Muscle layer of duodenum (tissue), 2 donors: ENCODE measurements at regions not wholly inside any gene's neighbourhood (a gene's known extent, or its start where the extent isn't known, plus 50 kb on each side); places are given as distances from the start of the nearest gene placed in this dataset.
"Not testable (repeated sequence)": the region's sequence is repeated elsewhere in the genome, so short reads cannot be mapped to it uniquely, and the experiment has no call there.

ENCODE experiments used
- H3K27ac ChIP-seq: one replicate; pipeline ENCODE4 v1.7.0; 2013; ENCODE audit warnings: mild to moderate bottlenecking, low read length
- H3K27me3 ChIP-seq: one replicate; pipeline ENCODE4 v1.7.0; 2013; ENCODE audit warnings: low read depth, mild to moderate bottlenecking, control low read depth, low read length
- H3K36me3 ChIP-seq, 2 donors: one replicate each; pipeline ENCODE4 v1.7.0; 2013; ENCODE audit warnings: low read length in 2 of 2, control low read depth in 1 of 2, mild to moderate bottlenecking in 1 of 2; ENCODE audit not compliant: insufficient read depth in 2 of 2, control insufficient read depth in 1 of 2
- H3K4me1 ChIP-seq, 2 donors: one replicate each; pipeline ENCODE4 v1.7.0; 2013; ENCODE audit warnings: low read length in 2 of 2, mild to moderate bottlenecking in 2 of 2, control low read depth in 1 of 2, moderate library complexity in 1 of 2; ENCODE audit not compliant: insufficient read depth in 2 of 2, control insufficient read depth in 1 of 2
- H3K4me3 ChIP-seq, 2 donors: one replicate each; pipeline ENCODE4 v1.7.0; 2013; ENCODE audit warnings: low read length in 2 of 2, low read depth in 1 of 2, mild to moderate bottlenecking in 1 of 2
- H3K9me3 ChIP-seq, 2 donors: one replicate each; pipeline ENCODE4 v1.7.0; 2013; ENCODE audit warnings: low read length in 2 of 2, control low read depth in 1 of 2, mild to moderate bottlenecking in 1 of 2; ENCODE audit not compliant: control insufficient read depth in 1 of 2
- donor health status: healthy.

GRCh38 chr12:116442304-116442703 is 116.9 kb upstream of the MAP1LC3B2 start:
- H3K36me3 ChIP-seq, result no peaks in the 10 kb centered on the region
- no peak overlapping the region for H3K27ac ChIP-seq
- H3K27me3 ChIP-seq, result no peaks in the 10 kb centered on the region
- no peak overlapping the region for H3K4me3 ChIP-seq
- H3K9me3 ChIP-seq, result no peaks in the 10 kb centered on the region
- H3K4me1 ChIP-seq, result no peaks in the 10 kb centered on the region

- Histone ChIP-seq H3K9me3 (no peaks in the 10 kb centered on the region), H3K4me3 (no peak overlapping the region), H3K27me3 (no peaks in the 10 kb centered on the region), H3K4me1 (no peaks in the 10 kb centered on the region), H3K27ac (no peak overlapping the region), H3K36me3 (no peaks in the 10 kb centered on the region)
These were observed 116.2 kb upstream of the MAP1LC3B2 start for GRCh38 chr12:116442946-116443345.

- Histone ChIP-seq H3K27ac (no peak overlapping the region), H3K4me3 (no peak overlapping the region), H3K27me3 (no peaks in the 10 kb centered on the region), H3K4me1 (no peaks in the 10 kb centered on the region), H3K9me3 (no peaks in the 10 kb centered on the region), H3K36me3 (no peaks in the 10 kb centered on the region)
These were observed 115.2 kb upstream of the MAP1LC3B2 start for GRCh38 chr12:116443821-116444589.

GRCh38 chr12:116444590-116444943 is 114.6 kb upstream of the MAP1LC3B2 start:
- no peak overlapping the region for H3K27ac ChIP-seq
- no peaks in the 10 kb centered on the region for H3K4me1 ChIP-seq
- H3K36me3 ChIP-seq, result no peaks in the 10 kb centered on the region
- H3K4me3 ChIP-seq, result no peak overlapping the region
- H3K27me3 ChIP-seq, result no peaks in the 10 kb centered on the region
- H3K9me3 ChIP-seq, result no peaks in the 10 kb centered on the region

- no peaks in the 10 kb centered on the region for H3K27me3 ChIP-seq
- no peaks in the 10 kb centered on the region for H3K4me1 ChIP-seq
- no peaks in the 10 kb centered on the region for H3K36me3 ChIP-seq
- no peak overlapping the region for H3K27ac ChIP-seq
- H3K4me3 ChIP-seq, result no peak overlapping the region
- H3K9me3 ChIP-seq, result no peaks in the 10 kb centered on the region
These were observed 110.9 kb upstream of the MAP1LC3B2 start for GRCh38 chr12:116448165-116448739.

GRCh38 chr12:116450406-116450910 is 108.7 kb upstream of the MAP1LC3B2 start:
- no peak overlapping the region for H3K4me3 ChIP-seq
- H3K27ac ChIP-seq, result no peak overlapping the region
- H3K36me3 ChIP-seq, result peaks cover 0 to 4% of the 10 kb centered on the region in 2 donors
- H3K4me1 ChIP-seq, result peaks cover 5 to 8% of the 10 kb centered on the region in 2 donors
- no peaks in the 10 kb centered on the region for H3K27me3 ChIP-seq
- H3K9me3 ChIP-seq, result no peaks in the 10 kb centered on the region

- H3K4me1 ChIP-seq, H3K36me3 ChIP-seq, H3K9me3 ChIP-seq, H3K27ac ChIP-seq, H3K4me3 ChIP-seq, H3K27me3 ChIP-seq: not testable (repeated sequence)
These were observed 106.2 kb upstream of the MAP1LC3B2 start for GRCh38 chr12:116452975-116453374.

GRCh38 chr12:116453631-116454030 is 105.5 kb upstream of the MAP1LC3B2 start:
- H3K9me3 ChIP-seq, result no peaks in the 10 kb centered on the region
- no peak overlapping the region for H3K4me3 ChIP-seq
- no peaks in the 10 kb centered on the region for H3K27me3 ChIP-seq
- peaks cover 5 to 8% of the 10 kb centered on the region in 2 donors for H3K4me1 ChIP-seq
- H3K36me3 ChIP-seq, result peaks cover 0 to 4% of the 10 kb centered on the region in 2 donors
- no peak overlapping the region for H3K27ac ChIP-seq

- H3K4me1 ChIP-seq, result peaks cover 5 to 8% of the 10 kb centered on the region in 2 donors
- H3K4me3 ChIP-seq, result no peak overlapping the region
- H3K9me3 ChIP-seq, result no peaks in the 10 kb centered on the region
- H3K27ac ChIP-seq, result no peak overlapping the region
- H3K36me3 ChIP-seq, result peaks cover 0 to 4% of the 10 kb centered on the region in 2 donors
- H3K27me3 ChIP-seq, result no peaks in the 10 kb centered on the region
These were observed 105.1 kb upstream of the MAP1LC3B2 start for GRCh38 chr12:116454076-116454475.

GRCh38 chr12:116454950-116455447 is 104.2 kb upstream of the MAP1LC3B2 start:
- Histone ChIP-seq H3K4me3 (peak overlapping the region in 1 of 2 donors; percentile 19), H3K27me3 (no peaks in the 10 kb centered on the region), H3K27ac (peak overlapping the region; percentile 59), H3K36me3 (peaks cover 0 to 4% of the 10 kb centered on the region in 2 donors), H3K9me3 (no peaks in the 10 kb centered on the region), H3K4me1 (peaks cover 5 to 8% of the 10 kb centered on the region in 2 donors)

GRCh38 chr12:116455540-116456329 is 103.4 kb upstream of the MAP1LC3B2 start:
- Histone ChIP-seq H3K27ac (peak overlapping the region; percentile 83), H3K4me3 (peak overlapping the region; percentile 19 to 35), H3K9me3 (no peaks in the 10 kb centered on the region), H3K36me3 (peaks cover 0 to 4% of the 10 kb centered on the region in 2 donors), H3K4me1 (peaks cover 5 to 8% of the 10 kb centered on the region in 2 donors), H3K27me3 (no peaks in the 10 kb centered on the region)
